Immature natural killer cell (primary cell): ENCODE measurements at regions not wholly inside any gene's neighbourhood (a gene's known extent, or its start where the extent isn't known, plus 50 kb on each side); places are given as distances from the start of the nearest gene placed in this dataset.

Experiments used
- DNase-seq, 3 donors: peaks; one replicate each; pipeline ENCODE4 v3.0.0; 2022; ENCODE audit warnings: mixed read lengths in 1 of 3
- H3K27ac Mint-ChIP-seq, 6 donors: one replicate each; pipeline ENCODE4 v1.8.0; 2020; ENCODE audit warnings: mixed read lengths in 6 of 6, mild to moderate bottlenecking in 5 of 6, inconsistent platforms in 4 of 6, moderate library complexity in 3 of 6
- H3K27me3 Mint-ChIP-seq, 3 donors: one replicate each; pipeline ENCODE4 v1.8.0; 2020 to 2021; ENCODE audit warnings: low read depth in 3 of 3, mild to moderate bottlenecking in 3 of 3, mixed read lengths in 3 of 3, moderate library complexity in 3 of 3, inconsistent platforms in 1 of 3
- H3K36me3 Mint-ChIP-seq, 3 donors: one replicate each; pipeline ENCODE4 v1.8.0; 2020; ENCODE audit warnings: mixed read lengths in 3 of 3, inconsistent platforms in 2 of 3, mild to moderate bottlenecking in 2 of 3
- H3K4me1 Mint-ChIP-seq, 2 donors: one replicate each; pipeline ENCODE4 v1.8.0; 2020; ENCODE audit warnings: inconsistent platforms in 2 of 2, mild to moderate bottlenecking in 2 of 2, mixed read lengths in 2 of 2, moderate library complexity in 1 of 2
- H3K4me3 Mint-ChIP-seq, 5 donors: one replicate each; pipeline ENCODE4 v1.8.0; 2020; ENCODE audit warnings: mild to moderate bottlenecking in 5 of 5, mixed read lengths in 5 of 5, inconsistent platforms in 3 of 5, moderate library complexity in 3 of 5
- H3K9me3 Mint-ChIP-seq, 6 donors: one replicate each; pipeline ENCODE4 v1.8.0; 2020; ENCODE audit warnings: mild to moderate bottlenecking in 6 of 6, mixed read lengths in 6 of 6, inconsistent platforms in 4 of 6, moderate library complexity in 3 of 6

DNA sequence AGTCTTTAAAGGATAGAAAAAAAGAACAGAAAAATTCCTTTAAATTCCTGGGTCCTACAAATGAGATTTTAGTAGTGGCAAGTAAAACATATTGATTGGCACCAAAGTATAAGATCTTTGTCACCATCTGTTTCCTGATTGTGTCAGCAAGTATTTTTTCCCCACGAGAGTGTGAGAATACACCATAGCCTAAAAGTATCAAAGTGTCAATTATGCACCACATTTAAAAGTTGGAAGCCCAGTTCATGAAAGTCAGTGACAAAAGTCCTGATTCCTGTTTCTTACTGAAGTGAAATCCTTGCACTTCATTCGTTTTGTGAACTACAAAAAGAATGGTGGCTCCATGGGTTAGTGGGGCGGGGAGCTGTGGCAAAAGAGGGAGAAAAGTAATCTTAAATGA is 83.8 kb upstream of the DPH6 start:
- no peaks in the 10 kb centered on the region for H3K27me3 Mint-ChIP-seq
- H3K4me1 Mint-ChIP-seq: no peaks in the 10 kb centered on the region
- no peaks in the 10 kb centered on the region for H3K36me3 Mint-ChIP-seq
- DNase-seq: no peak
- H3K4me3 Mint-ChIP-seq: no peak overlapping the region
- H3K27ac Mint-ChIP-seq: no peak overlapping the region
- H3K9me3 Mint-ChIP-seq: peaks cover 0 to 7% (median under 1%) of the 10 kb centered on the region in 6 donors

GRCh38 chr15:35630532-35630931 is 84.6 kb upstream of the DPH6 start:
- no peaks in the 10 kb centered on the region for H3K4me1 Mint-ChIP-seq
- no peaks in the 10 kb centered on the region for H3K27me3 Mint-ChIP-seq
- H3K36me3 Mint-ChIP-seq: no peaks in the 10 kb centered on the region
- H3K4me3 Mint-ChIP-seq: no peak overlapping the region
- H3K9me3 Mint-ChIP-seq: peaks cover 0 to 7% (median 0%) of the 10 kb centered on the region in 6 donors
- no peak overlapping the region for H3K27ac Mint-ChIP-seq
- no peak for DNase-seq

DNA sequence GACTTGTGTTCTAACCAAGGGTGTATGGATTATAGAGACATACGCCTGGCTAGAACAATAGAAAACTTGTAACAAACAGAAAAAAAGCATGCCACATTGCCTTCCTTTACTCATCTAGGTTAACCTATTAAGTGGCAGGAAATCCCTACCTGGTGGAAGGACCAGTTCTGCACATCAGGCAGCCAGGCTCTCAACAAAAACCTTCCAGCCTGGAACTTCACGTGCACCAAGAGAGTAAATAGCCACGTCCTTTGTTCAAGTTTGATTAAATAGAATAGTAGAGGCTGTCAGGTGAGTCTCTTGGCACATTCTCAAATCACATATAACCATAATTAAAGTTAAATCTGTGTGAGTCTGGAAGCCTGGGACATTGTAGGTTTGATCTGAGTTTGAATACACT is 85.0 kb upstream of the DPH6 start:
- Mint-ChIP-seq H3K36me3 (no peaks in the 10 kb centered on the region), H3K4me3 (no peak overlapping the region), H3K4me1 (no peaks in the 10 kb centered on the region), H3K27me3 (no peaks in the 10 kb centered on the region), H3K27ac (no peak overlapping the region), H3K9me3 (peaks cover 0 to 7% (median 0%) of the 10 kb centered on the region in 6 donors)
- no peak for DNase-seq

- Mint-ChIP-seq H3K27me3 (peaks cover 0 to 2% (median 0%) of the 10 kb centered on the region in 3 donors), H3K4me1 (no peaks in the 10 kb centered on the region), H3K9me3 (peaks cover 0 to 22% (median 5%) of the 10 kb centered on the region in 6 donors), H3K36me3 (peaks cover 0 to 4% (median 0%) of the 10 kb centered on the region in 3 donors), H3K4me3 (no peak overlapping the region), H3K27ac (no peak overlapping the region)
- no peak for DNase-seq
Observed at GRCh38 chr15:35633677-35634076, 87.7 kb upstream of the DPH6 start.

DNA sequence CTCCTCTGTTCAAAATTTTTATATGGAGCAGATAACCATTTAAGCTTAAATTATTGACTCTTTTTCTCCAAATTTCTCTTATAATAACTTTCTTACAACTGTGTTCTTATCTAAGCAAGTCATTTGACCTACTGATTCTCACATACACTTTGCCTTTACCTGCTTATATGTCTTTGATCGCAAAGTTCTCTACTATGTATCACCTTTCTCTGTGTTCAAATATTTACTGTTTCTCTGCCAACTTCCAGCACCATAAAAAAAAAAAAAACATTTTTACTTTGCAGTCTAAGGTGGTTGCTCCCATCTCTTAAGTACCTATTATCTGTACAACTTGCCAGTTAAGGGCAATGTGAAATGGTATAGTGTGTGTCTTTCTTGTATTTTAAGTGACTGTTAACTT is 100.8 kb upstream of the DPH6 start:
- Mint-ChIP-seq H3K27me3 (peaks cover 0 to 1% (median 0%) of the 10 kb centered on the region in 3 donors), H3K27ac (no peak overlapping the region), H3K9me3 (peaks cover 0 to 6% (median 1%) of the 10 kb centered on the region in 6 donors), H3K4me1 (no peaks in the 10 kb centered on the region), H3K36me3 (no peaks in the 10 kb centered on the region), H3K4me3 (no peak overlapping the region)
- DNase-seq: no peak

GRCh38 chr15:35647303-35647702 is 101.3 kb upstream of the DPH6 start:
- Mint-ChIP-seq H3K27me3 (peaks cover 0 to 1% (median 0%) of the 10 kb centered on the region in 3 donors), H3K4me3 (no peak overlapping the region), H3K9me3 (peaks cover 0 to 6% (median 2%) of the 10 kb centered on the region in 6 donors), H3K27ac (no peak overlapping the region), H3K36me3 (no peaks in the 10 kb centered on the region), H3K4me1 (no peaks in the 10 kb centered on the region)
- no peak for DNase-seq

DNA sequence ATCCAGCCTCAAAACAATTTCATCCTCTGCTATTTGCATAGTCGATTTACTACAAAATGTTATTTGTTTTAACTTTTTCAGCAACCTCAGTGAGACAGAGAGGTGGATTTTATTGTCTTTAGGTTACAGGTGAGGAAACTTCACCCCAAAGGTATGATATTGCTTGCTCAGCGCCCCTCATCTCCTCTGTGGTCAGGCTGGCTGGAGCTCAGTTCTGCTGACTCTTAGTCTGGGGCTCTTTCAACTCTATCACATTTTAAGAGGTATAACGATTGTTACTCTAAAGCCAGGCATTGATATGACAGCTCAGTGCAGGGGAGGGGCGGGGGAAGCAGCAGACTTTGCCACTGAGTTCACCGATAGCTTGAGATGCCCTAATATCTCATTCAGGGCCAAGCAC is 103.0 kb upstream of the DPH6 start:
- H3K36me3 Mint-ChIP-seq: no peaks in the 10 kb centered on the region

DNA sequence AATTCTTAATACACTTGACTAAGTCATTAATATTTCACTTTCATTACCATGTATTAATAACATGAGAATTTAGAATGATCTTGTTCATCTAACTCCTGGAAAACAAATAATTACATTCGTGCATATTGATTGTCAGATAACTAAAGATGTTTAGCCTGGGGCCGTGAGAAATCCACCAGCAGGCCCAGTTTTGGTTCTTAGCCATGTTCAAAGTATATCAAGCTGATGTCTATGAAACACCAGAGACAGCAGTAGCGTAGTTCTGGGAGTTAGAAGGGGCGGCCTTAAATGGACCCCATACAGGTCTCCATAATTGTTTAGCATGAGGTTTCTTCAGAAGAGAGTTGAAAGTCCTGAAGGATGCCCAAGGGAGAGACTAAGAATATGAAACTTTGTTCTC is 103.6 kb upstream of the DPH6 start:
- DNase-seq: no peak
- H3K27ac Mint-ChIP-seq: no peak overlapping the region
- peaks cover 0 to 1% (median 0%) of the 10 kb centered on the region in 3 donors for H3K27me3 Mint-ChIP-seq
- no peaks in the 10 kb centered on the region for H3K4me1 Mint-ChIP-seq
- peaks cover 0 to 6% (median 0%) of the 10 kb centered on the region in 6 donors for H3K9me3 Mint-ChIP-seq
- no peak overlapping the region for H3K4me3 Mint-ChIP-seq
- H3K36me3 Mint-ChIP-seq: no peaks in the 10 kb centered on the region

More for the DNA sequence above, 103.0 kb upstream of the DPH6 start:
- Mint-ChIP-seq H3K4me3 (no peak overlapping the region), H3K9me3 (peaks cover 0 to 6% (median 0%) of the 10 kb centered on the region in 6 donors), H3K27ac (no peak overlapping the region), H3K4me1 (no peaks in the 10 kb centered on the region), H3K27me3 (peaks cover 0 to 1% (median 0%) of the 10 kb centered on the region in 3 donors)
- no peak for DNase-seq

DNA sequence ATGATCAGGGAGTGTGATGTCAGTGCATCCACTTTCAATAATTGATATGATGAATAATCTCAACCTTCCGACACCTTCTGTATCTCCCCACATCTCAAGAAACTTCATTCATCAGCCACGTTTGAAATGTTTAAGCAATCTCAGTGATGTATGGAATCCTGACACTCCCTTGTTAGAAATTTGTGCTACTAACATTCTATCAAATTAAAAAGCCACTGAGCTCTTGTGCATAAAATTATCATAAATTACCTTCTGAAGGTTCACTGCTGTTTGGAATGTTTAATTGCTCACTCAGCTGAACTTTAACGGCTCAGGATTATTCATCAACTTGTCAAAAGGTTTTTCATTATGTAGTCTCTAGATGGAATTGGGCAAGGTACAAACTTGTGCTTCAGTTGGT is 108.4 kb upstream of the DPH6 start:
- Mint-ChIP-seq H3K27ac (no peak overlapping the region), H3K27me3 (peaks cover 0 to 1% (median 0%) of the 10 kb centered on the region in 3 donors), H3K4me1 (no peaks in the 10 kb centered on the region), H3K9me3 (peaks cover 0 to 4% (median under 1%) of the 10 kb centered on the region in 6 donors), H3K36me3 (no peaks in the 10 kb centered on the region), H3K4me3 (no peak overlapping the region)
- no peak for DNase-seq

- peaks cover 0 to 4% (median under 1%) of the 10 kb centered on the region in 6 donors for H3K9me3 Mint-ChIP-seq
- H3K36me3 Mint-ChIP-seq: no peaks in the 10 kb centered on the region
- no peak overlapping the region for H3K27ac Mint-ChIP-seq
- DNase-seq: no peak
- H3K4me1 Mint-ChIP-seq: no peaks in the 10 kb centered on the region
- H3K27me3 Mint-ChIP-seq: no peaks in the 10 kb centered on the region
- no peak overlapping the region for H3K4me3 Mint-ChIP-seq
Observed at GRCh38 chr15:35657679-35658311, 111.8 kb upstream of the DPH6 start.

GRCh38 chr15:35663956-35664355 is 118.0 kb upstream of the DPH6 start:
- H3K27me3 Mint-ChIP-seq: no peaks in the 10 kb centered on the region
- H3K9me3 Mint-ChIP-seq: peaks cover 0 to 3% (median 0%) of the 10 kb centered on the region in 6 donors
- no peak for DNase-seq
- H3K4me3 Mint-ChIP-seq: no peak overlapping the region
- H3K27ac Mint-ChIP-seq: no peak overlapping the region
- H3K4me1 Mint-ChIP-seq: peaks cover 0 to 2% of the 10 kb centered on the region in 2 donors
- H3K36me3 Mint-ChIP-seq: no peaks in the 10 kb centered on the region

GRCh38 chr15:35665896-35666536 is 120.1 kb upstream of the DPH6 start:
- H3K27ac Mint-ChIP-seq: no peak overlapping the region
- H3K4me3 Mint-ChIP-seq: no peak overlapping the region
- H3K36me3 Mint-ChIP-seq: no peaks in the 10 kb centered on the region
- no peak for DNase-seq
- peaks cover 0 to 2% of the 10 kb centered on the region in 2 donors for H3K4me1 Mint-ChIP-seq
- peaks cover 0 to 4% (median 0%) of the 10 kb centered on the region in 3 donors for H3K27me3 Mint-ChIP-seq
- H3K9me3 Mint-ChIP-seq: peaks cover 0 to 5% (median 0%) of the 10 kb centered on the region in 6 donors

DNA sequence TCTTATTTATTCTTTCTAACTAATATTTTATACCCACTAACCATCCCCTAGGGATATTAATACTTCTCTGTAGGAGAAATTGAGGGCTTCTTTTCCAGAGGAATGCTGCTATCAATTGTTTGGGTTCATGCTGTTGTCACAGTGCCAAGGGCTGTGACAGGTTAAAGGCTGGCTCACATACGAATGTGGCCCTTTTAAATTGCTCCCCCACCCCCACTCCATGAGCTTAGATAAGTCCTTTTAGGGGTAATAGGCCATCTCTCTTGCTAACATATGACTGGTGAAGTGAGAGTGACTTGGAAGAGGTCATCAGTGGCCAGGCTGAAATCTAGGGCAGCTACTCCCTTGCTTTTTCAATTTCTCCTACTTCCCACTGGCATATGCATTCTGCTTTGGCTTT is 121.9 kb upstream of the DPH6 start:
- H3K9me3 Mint-ChIP-seq: peaks cover 0 to 2% (median 0%) of the 10 kb centered on the region in 6 donors
- H3K27ac Mint-ChIP-seq: no peak overlapping the region
- H3K27me3 Mint-ChIP-seq: peaks cover 0 to 4% (median 1%) of the 10 kb centered on the region in 3 donors
- peaks cover 3 to 5% of the 10 kb centered on the region in 2 donors for H3K4me1 Mint-ChIP-seq
- no peaks in the 10 kb centered on the region for H3K36me3 Mint-ChIP-seq
- no peak for DNase-seq
- H3K4me3 Mint-ChIP-seq: no peak overlapping the region

- Mint-ChIP-seq H3K4me3 (no peak overlapping the region), H3K4me1 (peaks cover 6 to 9% of the 10 kb centered on the region in 2 donors), H3K27me3 (peaks cover 0 to 4% (median 2%) of the 10 kb centered on the region in 3 donors), H3K36me3 (no peaks in the 10 kb centered on the region), H3K9me3 (peaks cover 0 to 4% (median under 1%) of the 10 kb centered on the region in 6 donors), H3K27ac (no peak overlapping the region)
- DNase-seq: no peak
Observed at GRCh38 chr15:35669021-35669420, 123.1 kb upstream of the DPH6 start.
